ENCODE measurements at regions not wholly inside any gene's neighbourhood (a gene's known extent, or its start where the extent isn't known, plus 50 kb on each side); places are given as distances from the start of the nearest gene placed in this dataset.

GRCh38 chrX:130516123-130516522 lies 114.3 kb downstream of the RBMX2 start:
- no peak for DNase-seq (ENCODE audit: low read depth in 1 of 2, low spot score in 2 of 2)
- no peak overlapping the region for H3K14ac ChIP-seq (ENCODE audit: insufficient read length)
- H4K91ac ChIP-seq (replicated peaks; ENCODE audit: insufficient read length, low read length) = no peak overlapping the region
- no peak overlapping the region for H3K4ac ChIP-seq (replicated peaks; ENCODE audit: insufficient read length, low read depth, low read length)
- H3K27ac ChIP-seq (ENCODE audit: low read depth, low read length) = no peak overlapping the region
- no peak overlapping the region for H3K56ac ChIP-seq (replicated peaks; ENCODE audit: insufficient read length, low read depth, low read length)
- no peak overlapping the region for H4K5ac ChIP-seq (ENCODE audit: insufficient read length, low read depth, low read length)
- no peaks in the 10 kb centered on the region for H3K27me3 ChIP-seq (replicated peaks in 1 of 4; ENCODE audit: control insufficient read depth in 3 of 4, extremely low read depth in 1 of 4, insufficient read depth in 3 of 4, low read length in 3 of 4)
- H3K9ac ChIP-seq (replicated peaks in 1 of 4; ENCODE audit: extremely low read depth in 1 of 4, low read depth in 3 of 4, low read length in 3 of 4) = no peak overlapping the region
- no peak overlapping the region for H2BK20ac ChIP-seq (ENCODE audit: low read length)
- FAIRE-seq = no peak
- TF ChIP-seq SRF (IDR thresholded peaks at IDR 0.05; ENCODE audit: low read depth, low read length) (no peak), POLR2AphosphoS5 (IDR thresholded peaks at IDR 0.05; ENCODE audit: low read depth, low read length) (no peak), POU5F1 (IDR thresholded peaks at IDR 0.05; ENCODE audit: low read depth, low read length) (no peak), RFX5 (IDR thresholded peaks at IDR 0.05; ENCODE audit: borderline replicate concordance, low read depth, low read length) (no peak), FOSL1 (IDR thresholded peaks at IDR 0.05; ENCODE audit: insufficient read depth, low read depth, low read length) (no peak), SAP30 (IDR thresholded peaks at IDR 0.05; ENCODE audit: insufficient read depth, insufficient replicate concordance, low read length) (no peak), SP4 (IDR thresholded peaks at IDR 0.05; ENCODE audit: low read length) (no peak), RXRA (IDR thresholded peaks at IDR 0.05; ENCODE audit: insufficient read depth, low read depth, low read length) (no peak), MAX (IDR thresholded peaks at IDR 0.05) (no peak), SP1 (IDR thresholded peaks at IDR 0.05; ENCODE audit: low read depth, low read length) (no peak), CREB1 (IDR thresholded peaks at IDR 0.05) (no peak), TBP (IDR thresholded peaks at IDR 0.05; ENCODE audit: low read depth, low read length) (no peak), ATF2 (IDR thresholded peaks at IDR 0.05; ENCODE audit: low read length) (no peak)
- ChIA-PET POLR2A (ENCODE audit: partially characterized antibody) (no interaction called here), CTCF (ENCODE audit: partially characterized antibody) (no interaction called here)
- no peaks in the 10 kb centered on the region for H3K36me3 ChIP-seq (ENCODE audit: control insufficient read depth in 2 of 4, insufficient read depth in 4 of 4, low read length in 3 of 4)
- no peaks in the 10 kb centered on the region for H3K23me2 ChIP-seq (ENCODE audit: low read depth, low read length)
- H3K18ac ChIP-seq (ENCODE audit: extremely low read depth, low read length) = no peak overlapping the region
- no peaks in the 10 kb centered on the region for H4K20me1 ChIP-seq (replicated peaks in 1 of 2; ENCODE audit: control insufficient read depth in 1 of 2, insufficient read depth in 2 of 2, low read length in 2 of 2)
- H2BK5ac ChIP-seq (ENCODE audit: low read depth, low read length) = no peak overlapping the region
- no peaks in the 10 kb centered on the region for H3K9me3 ChIP-seq (ENCODE audit: insufficient read depth in 2 of 2, low read depth in 1 of 2, low read length in 1 of 2)
- H3K4me3 ChIP-seq (ENCODE audit: extremely low read depth in 1 of 4, insufficient read depth in 2 of 4, low read depth in 3 of 4, low read length in 4 of 4) = no peak overlapping the region
- H3K79me1 ChIP-seq (ENCODE audit: low read depth, low read length) = no peaks in the 10 kb centered on the region
- H2AFZ ChIP-seq (ENCODE audit: low read length) = no peak overlapping the region
- H3K4me1 ChIP-seq (replicated peaks in 1 of 4; ENCODE audit: control insufficient read depth in 3 of 4, insufficient read depth in 4 of 4, low read length in 3 of 4) = no peaks in the 10 kb centered on the region
- H3K4me2 ChIP-seq (ENCODE audit: insufficient read depth in 1 of 2, low read depth in 2 of 2, low read length in 2 of 2) = no peak overlapping the region; a peak in 1 of 4 replicates
- WGBS, 2 experiments (ENCODE audit: extremely low coverage in 1 of 2, insufficient coverage in 1 of 2, insufficient read length in 1 of 2, insufficient replicate concordance in 2 of 2, low coverage in 1 of 2, low lambda C conversion rate in 2 of 2, missing lambda C conversion rate in 1 of 2) = 100% methylated on average over 1 of the region's 1 CpG; no CpG with 5 or more reads in 1 of the 2 experiments
- H2BK120ac ChIP-seq (replicated peaks; ENCODE audit: low read depth, low read length) = no peak overlapping the region
- H3K23ac ChIP-seq (ENCODE audit: insufficient read length) = no peak overlapping the region
- no peak overlapping the region for H2BK15ac ChIP-seq (ENCODE audit: low read length)
- no peak overlapping the region for H2AK5ac ChIP-seq (ENCODE audit: low read depth, low read length)
- H4K8ac ChIP-seq (ENCODE audit: extremely low read depth, insufficient read depth, low read length) = no peak overlapping the region
- no peaks in the 10 kb centered on the region for H3K79me2 ChIP-seq (ENCODE audit: control insufficient read depth in 1 of 2, insufficient read depth in 2 of 2, low read length in 2 of 2)
- no peak overlapping the region for H2BK12ac ChIP-seq (ENCODE audit: low read depth, low read length)
